GM13977 (cell line): ENCODE measurements at regions not wholly inside any gene's neighbourhood (a gene's known extent, or its start where the extent isn't known, plus 50 kb on each side); places are given as distances from the start of the nearest gene placed in this dataset.

Source experiments
- DNase-seq: peaks from one replicate; pipeline ENCODE4 v3.0.0; 2012; ENCODE audit warnings: low spot score
- in situ Hi-C: fragments of 300-500 bp; cut with MboI; formaldehyde crosslinking; loops from one replicate; pipeline ENCODE4 v1.12.0; 2022; ENCODE audit warnings: low sequenced_read_pairs, low pct_unique_long_range_greater_than_20kb, mixed read lengths, inconsistent platforms; ENCODE audit not compliant: unreplicated experiment
- TF ChIP-seq, protein P1 (sequence below): IDR thresholded peaks from 2 replicates; pipeline ENCODE4 v1.5.1; 2012; ENCODE audit warnings: mild to moderate bottlenecking, control low read depth; ENCODE audit not compliant: insufficient read depth; ENCODE audit errors: extremely low read depth, missing control alignments

DNA sequence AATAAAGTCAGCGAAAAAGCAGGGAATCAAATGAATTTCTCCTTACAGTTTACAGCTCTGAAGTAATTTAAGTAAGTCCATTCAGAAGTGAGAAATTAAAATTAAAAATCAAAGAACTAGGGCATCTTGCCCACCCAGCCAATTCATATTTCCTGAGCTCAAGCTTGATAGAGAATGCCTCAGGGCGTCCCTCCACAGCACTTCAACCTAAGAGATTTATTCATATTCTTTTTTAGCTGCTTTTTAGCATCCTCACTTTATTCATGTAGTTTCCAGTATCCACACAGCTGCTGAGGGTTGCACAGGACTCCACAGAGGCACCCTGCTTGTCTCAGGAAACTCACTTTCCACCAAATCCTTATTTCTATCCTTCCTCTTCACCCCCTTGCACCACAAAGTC is 900.3 kb downstream of the BCL11A start:
- TF ChIP-seq, protein P1, sequence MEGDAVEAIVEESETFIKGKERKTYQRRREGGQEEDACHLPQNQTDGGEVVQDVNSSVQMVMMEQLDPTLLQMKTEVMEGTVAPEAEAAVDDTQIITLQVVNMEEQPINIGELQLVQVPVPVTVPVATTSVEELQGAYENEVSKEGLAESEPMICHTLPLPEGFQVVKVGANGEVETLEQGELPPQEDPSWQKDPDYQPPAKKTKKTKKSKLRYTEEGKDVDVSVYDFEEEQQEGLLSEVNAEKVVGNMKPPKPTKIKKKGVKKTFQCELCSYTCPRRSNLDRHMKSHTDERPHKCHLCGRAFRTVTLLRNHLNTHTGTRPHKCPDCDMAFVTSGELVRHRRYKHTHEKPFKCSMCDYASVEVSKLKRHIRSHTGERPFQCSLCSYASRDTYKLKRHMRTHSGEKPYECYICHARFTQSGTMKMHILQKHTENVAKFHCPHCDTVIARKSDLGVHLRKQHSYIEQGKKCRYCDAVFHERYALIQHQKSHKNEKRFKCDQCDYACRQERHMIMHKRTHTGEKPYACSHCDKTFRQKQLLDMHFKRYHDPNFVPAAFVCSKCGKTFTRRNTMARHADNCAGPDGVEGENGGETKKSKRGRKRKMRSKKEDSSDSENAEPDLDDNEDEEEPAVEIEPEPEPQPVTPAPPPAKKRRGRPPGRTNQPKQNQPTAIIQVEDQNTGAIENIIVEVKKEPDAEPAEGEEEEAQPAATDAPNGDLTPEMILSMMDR = no peak
- DNase-seq = no peak
- in situ Hi-C loops = no loop called here

- DNase-seq = no peak
- TF ChIP-seq, protein P1 = no peak
- in situ Hi-C loops = no loop called here
Measured at GRCh38 chr2:59630789-59631188, 922.7 kb downstream of the BCL11A start.

DNA sequence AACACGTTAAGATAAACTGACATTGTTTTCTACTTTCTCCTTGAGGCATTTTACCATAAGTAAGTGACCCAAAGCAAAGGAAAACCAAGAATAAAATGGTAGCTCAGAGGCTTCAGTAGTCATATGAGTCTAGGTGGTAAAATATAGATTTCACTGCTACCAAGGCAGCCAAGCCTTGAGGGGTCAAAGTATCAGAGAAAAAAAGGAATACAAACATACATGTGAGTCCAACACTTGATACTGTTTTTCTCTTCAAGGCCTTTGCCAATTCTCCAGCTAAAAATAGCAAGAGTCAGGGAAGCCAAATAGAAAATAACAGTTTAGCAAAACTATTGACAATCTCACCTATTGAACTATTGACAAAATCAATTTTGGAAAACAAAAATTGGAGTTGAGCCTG is 925.9 kb downstream of the BCL11A start:
- DNase-seq = no peak
- TF ChIP-seq, protein P1 = no peak
- in situ Hi-C loops = no loop called here

- no peak for DNase-seq
- TF ChIP-seq, protein P1 = no peak
- in situ Hi-C loops = no loop called here
Measured at GRCh38 chr2:59622599-59623308, 930.7 kb downstream of the BCL11A start.

GRCh38 chr2:59604123-59604522 is 949.3 kb downstream of the BCL11A start:
- in situ Hi-C loops = no loop called here
- TF ChIP-seq, protein P1 = no peak
- DNase-seq = no peak

DNA sequence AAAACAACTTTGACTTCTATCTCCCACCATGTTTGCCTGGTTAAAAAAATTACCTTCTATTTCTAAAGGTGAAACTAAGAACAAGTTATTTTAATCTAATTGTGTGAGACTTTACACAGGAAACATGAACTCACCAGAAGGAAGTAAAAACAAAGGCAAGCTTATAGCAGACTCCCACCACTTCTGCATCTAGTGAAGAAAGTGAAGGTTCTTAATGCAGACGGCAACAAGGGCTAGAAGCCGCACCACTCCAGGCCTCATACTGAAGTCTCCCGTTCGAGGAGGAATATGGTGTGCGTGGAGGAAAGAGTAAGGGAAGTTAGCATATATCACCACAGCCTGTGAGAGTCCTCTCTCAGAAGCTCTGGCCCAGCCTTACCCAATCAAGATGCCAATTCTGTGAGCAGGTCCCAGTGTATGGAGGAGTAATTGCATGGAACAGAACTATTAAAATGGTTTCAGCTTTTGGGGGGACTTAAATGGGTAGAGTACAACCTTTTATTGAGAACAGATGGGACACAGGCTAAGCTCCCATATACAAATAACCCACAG is 958.7 kb downstream of the BCL11A start:
- TF ChIP-seq, protein P1 = no peak
- no peak for DNase-seq
- in situ Hi-C loops = no loop called here
